Mesenchymal stem cell (in vitro differentiated cells and primary cell): ENCODE measurements at regions not wholly inside any gene's neighbourhood (a gene's known extent, or its start where the extent isn't known, plus 50 kb on each side); places are given as distances from the start of the nearest gene placed in this dataset.
A peak's percentile ranks its signal among the peaks of the same experiment; 100 is the strongest.
"Not testable (repeated sequence)": the region's sequence is repeated elsewhere in the genome, so short reads cannot be mapped to it uniquely, and the experiment has no call there.

Source experiments
- DNase-seq: peaks from one replicate; pipeline ENCODE4 v3.0.0-alpha.2; 2013
- H2AFZ ChIP-seq: one replicate; pipeline ENCODE4 v1.6.1; 2013; ENCODE audit warnings: low read depth, mild to moderate bottlenecking, control low read depth, inconsistent platforms, low read length, moderate library complexity
- H2AK5ac ChIP-seq: 2 replicates; pipeline ENCODE4 v1.6.1; 2013; ENCODE audit warnings: low read length, moderate library complexity, mild to moderate bottlenecking, inconsistent platforms; ENCODE audit not compliant: severe bottlenecking
- H2BK120ac ChIP-seq: one replicate; pipeline ENCODE4 v1.6.1; 2013; ENCODE audit warnings: low read depth, mild to moderate bottlenecking, inconsistent platforms, low read length, moderate library complexity
- H2BK12ac ChIP-seq, 2 experiments: one replicate each; pipeline ENCODE4 v1.6.1; 2013; ENCODE audit warnings: inconsistent platforms in 2 of 2, low read length in 2 of 2, mild to moderate bottlenecking in 2 of 2, moderate library complexity in 2 of 2, control low read depth in 1 of 2
- H2BK15ac ChIP-seq: one replicate; pipeline ENCODE4 v1.6.1; 2013; ENCODE audit warnings: mild to moderate bottlenecking, low read depth, inconsistent platforms; ENCODE audit not compliant: poor library complexity, severe bottlenecking
- H2BK5ac ChIP-seq: 2 replicates; pipeline ENCODE4 v1.6.1; 2013; ENCODE audit warnings: low read depth, mild to moderate bottlenecking, low read length, control low read depth, inconsistent platforms; ENCODE audit not compliant: poor library complexity, severe bottlenecking
- H3K14ac ChIP-seq, 2 experiments: one replicate each; pipeline ENCODE4 v1.6.1; 2013; ENCODE audit warnings: inconsistent platforms in 2 of 2, low read length in 2 of 2, control low read depth in 1 of 2, mild to moderate bottlenecking in 1 of 2, moderate library complexity in 1 of 2
- H3K18ac ChIP-seq, 2 experiments: one replicate each; pipeline ENCODE4 v1.6.1; 2013; ENCODE audit warnings: inconsistent platforms in 2 of 2, low read length in 2 of 2, control low read depth in 1 of 2, low read depth in 1 of 2, mild to moderate bottlenecking in 1 of 2
- H3K23ac ChIP-seq, 2 experiments: one replicate each; pipeline ENCODE4 v1.6.1; 2013; ENCODE audit warnings: inconsistent platforms in 2 of 2, low read length in 2 of 2, mild to moderate bottlenecking in 2 of 2, moderate library complexity in 2 of 2, control low read depth in 1 of 2
- H3K27ac ChIP-seq: 2 replicates; pipeline ENCODE4 v1.5.1; 2013; ENCODE audit warnings: mild to moderate bottlenecking, moderate library complexity, low read length, control low read depth, inconsistent platforms; ENCODE audit not compliant: poor library complexity, severe bottlenecking
- H3K27me3 ChIP-seq, 2 experiments: 2 replicates each; pipeline versions ENCODE4 v1.6.1 to v1.7.0; 2013; ENCODE audit warnings: low read length in 2 of 2, mild to moderate bottlenecking in 2 of 2, moderate library complexity in 2 of 2, control low read depth in 1 of 2, inconsistent platforms in 1 of 2; ENCODE audit not compliant: control insufficient read depth in 1 of 2, insufficient read depth in 1 of 2
- H3K36me3 ChIP-seq, 2 experiments: 2 replicates each; pipeline versions ENCODE4 v1.6.1 to v1.7.0; 2013; ENCODE audit warnings: low read length in 2 of 2, control low read depth in 1 of 2, inconsistent platforms in 1 of 2, low read depth in 1 of 2, mild to moderate bottlenecking in 1 of 2; ENCODE audit not compliant: insufficient read depth in 2 of 2, control insufficient read depth in 1 of 2
- H3K4ac ChIP-seq, 2 experiments: one replicate each; pipeline ENCODE4 v1.6.1; 2013; ENCODE audit warnings: inconsistent platforms in 2 of 2, low read length in 2 of 2, mild to moderate bottlenecking in 2 of 2, moderate library complexity in 2 of 2, control low read depth in 1 of 2, low read depth in 1 of 2
- H3K4me1 ChIP-seq: 2 replicates; pipeline ENCODE4 v1.6.1; 2013; ENCODE audit warnings: low read depth, low read length, control low read depth; ENCODE audit not compliant: control insufficient read depth, insufficient read depth
- H3K4me2 ChIP-seq: 2 replicates; pipeline ENCODE4 v1.6.1; 2013; ENCODE audit warnings: low read length, mild to moderate bottlenecking, inconsistent platforms; ENCODE audit not compliant: poor library complexity, severe bottlenecking
- H3K4me3 ChIP-seq, 2 experiments: 2 replicates each; pipeline versions ENCODE4 v1.5.1 to v1.7.0; 2013; ENCODE audit warnings: low read length in 2 of 2, mild to moderate bottlenecking in 2 of 2, control low read depth in 1 of 2, low read depth in 1 of 2; ENCODE audit not compliant: insufficient read depth in 1 of 2
- H3K79me1 ChIP-seq: replicated peaks from 2 replicates; pipeline ENCODE4 v1.6.1; 2013; ENCODE audit warnings: mild to moderate bottlenecking, control low read depth, low read length, inconsistent platforms; ENCODE audit not compliant: poor library complexity, severe bottlenecking
- H3K9ac ChIP-seq: 2 replicates; pipeline ENCODE4 v1.7.0; 2013; ENCODE audit warnings: mild to moderate bottlenecking, low read length, moderate library complexity
- H3K9me3 ChIP-seq: 2 replicates; pipeline ENCODE4 v1.7.0; 2013; ENCODE audit warnings: mild to moderate bottlenecking, low read length; ENCODE audit not compliant: control insufficient read depth
- H4K8ac ChIP-seq: one replicate; pipeline ENCODE4 v1.6.1; 2013; ENCODE audit warnings: inconsistent platforms, mild to moderate bottlenecking, low read length, moderate library complexity
- H4K91ac ChIP-seq: one replicate; pipeline ENCODE4 v1.6.1; 2013; ENCODE audit warnings: mild to moderate bottlenecking, low read length, inconsistent platforms
- whole genome bisulfite sequencing: methylation state at CpG from one replicate; pipeline ENCODE4 v1.1.7; 2013; ENCODE audit warnings: mixed read lengths; 5-methylcytosine and 5-hydroxymethylcytosine counted together

- Histone ChIP-seq H2BK120ac (no peak overlapping the region), H3K27ac (no peak overlapping the region), H3K4me3 (no peak overlapping the region), H3K79me1 (no peaks in the 10 kb centered on the region), H3K4me1 (no peaks in the 10 kb centered on the region), H3K14ac (no peak overlapping the region), H3K23ac (no peak overlapping the region), H3K27me3 (no peaks in the 10 kb centered on the region), H3K9me3 (no peaks in the 10 kb centered on the region), H4K8ac (no peak overlapping the region), H2AFZ (no peak overlapping the region), H4K91ac (no peak overlapping the region), H3K9ac (no peak overlapping the region), H3K4me2 (no peak overlapping the region), H3K18ac (no peak overlapping the region), H2BK12ac (no peak overlapping the region), H2BK15ac (no peak overlapping the region), H3K4ac (no peak overlapping the region), H2AK5ac (no peak overlapping the region), H3K36me3 (no peaks in the 10 kb centered on the region), H2BK5ac (no peak overlapping the region)
- peak; percentile 15 for DNase-seq
- 54% methylated on average over 5 of the region's 5 CpGs for WGBS
Observed at GRCh38 chr21:15211491-15212133, 146.8 kb upstream of the NRIP1 start.

- Histone ChIP-seq H3K27ac (no peak overlapping the region), H3K4me1 (no peaks in the 10 kb centered on the region), H3K4me2 (no peak overlapping the region), H2AFZ (no peak overlapping the region), H3K79me1 (no peaks in the 10 kb centered on the region), H2BK120ac (no peak overlapping the region), H3K27me3 (no peaks in the 10 kb centered on the region), H3K18ac (no peak overlapping the region), H3K23ac (no peak overlapping the region), H3K14ac (no peak overlapping the region), H3K4me3 (no peak overlapping the region), H3K36me3 (no peaks in the 10 kb centered on the region), H3K9ac (no peak overlapping the region), H2BK15ac (no peak overlapping the region), H3K9me3 (no peaks in the 10 kb centered on the region), H2BK5ac (no peak overlapping the region), H2AK5ac (no peak overlapping the region), H4K91ac (no peak overlapping the region), H3K4ac (no peak overlapping the region), H4K8ac (no peak overlapping the region), H2BK12ac (no peak overlapping the region)
- WGBS, result 86% methylated on average over 1 of the region's 2 CpGs
- DNase-seq, result no peak
Observed at GRCh38 chr21:15212206-15212605, 147.4 kb upstream of the NRIP1 start.

GRCh38 chr21:15218476-15218875 lies 153.7 kb upstream of the NRIP1 start:
- not testable (repeated sequence) for H2BK12ac ChIP-seq, H3K9me3 ChIP-seq, H3K4me2 ChIP-seq, H2BK15ac ChIP-seq, H3K4me3 ChIP-seq, H3K36me3 ChIP-seq, H4K91ac ChIP-seq, DNase-seq, H3K27me3 ChIP-seq, H2BK5ac ChIP-seq, H3K18ac ChIP-seq, H2AK5ac ChIP-seq, H3K79me1 ChIP-seq, H3K14ac ChIP-seq, H3K4ac ChIP-seq, H4K8ac ChIP-seq, H2BK120ac ChIP-seq, H3K23ac ChIP-seq, H2AFZ ChIP-seq, H3K27ac ChIP-seq, H3K9ac ChIP-seq, H3K4me1 ChIP-seq
- no CpG with 5 or more reads among the region's 23 CpGs for WGBS

GRCh38 chr21:15219039-15219438 lies 154.2 kb upstream of the NRIP1 start:
- H3K27ac ChIP-seq, result no peak overlapping the region
- no peak overlapping the region for H2BK120ac ChIP-seq
- no peaks in the 10 kb centered on the region for H3K9me3 ChIP-seq
- H2BK15ac ChIP-seq, result no peak overlapping the region
- no peak overlapping the region for H4K91ac ChIP-seq
- DNase-seq, result no peak
- H3K4me3 ChIP-seq, result no peak overlapping the region
- no peak overlapping the region for H3K4ac ChIP-seq
- peaks cover 2% of the 10 kb centered on the region for H3K4me1 ChIP-seq
- H2BK12ac ChIP-seq, result no peak overlapping the region
- no peaks in the 10 kb centered on the region for H3K36me3 ChIP-seq
- H3K18ac ChIP-seq, result no peak overlapping the region
- H3K4me2 ChIP-seq, result no peak overlapping the region
- no peak overlapping the region for H3K9ac ChIP-seq
- H2AFZ ChIP-seq, result no peak overlapping the region
- WGBS, result 91% methylated on average over 4 of the region's 5 CpGs
- H2BK5ac ChIP-seq, result no peak overlapping the region
- no peak overlapping the region for H3K14ac ChIP-seq
- no peaks in the 10 kb centered on the region for H3K27me3 ChIP-seq
- no peak overlapping the region for H2AK5ac ChIP-seq
- no peak overlapping the region for H4K8ac ChIP-seq
- no peak overlapping the region for H3K23ac ChIP-seq
- H3K79me1 ChIP-seq, result no peaks in the 10 kb centered on the region
